Loucy (cell line): ENCODE measurements at regions not wholly inside any gene's neighbourhood (a gene's known extent, or its start where the extent isn't known, plus 50 kb on each side); places are given as distances from the start of the nearest gene placed in this dataset.
"Not testable (repeated sequence)": the region's sequence is repeated elsewhere in the genome, so short reads cannot be mapped to it uniquely, and the experiment has no call there.

Experiments used
- H2AFZ ChIP-seq: fragments of 200-600 bp; sonication (generic); 2 replicates; pipeline ENCODE4 v1.6.0; 2016; ENCODE audit warnings: antibody characterized with exemption, mild to moderate bottlenecking, low read length, moderate library complexity
- H3F3A ChIP-seq: fragments of 200-600 bp; 2 replicates; pipeline ENCODE4 v1.6.0; 2016; ENCODE audit warnings: antibody characterized with exemption, low read depth, mild to moderate bottlenecking
- H3K27me3 ChIP-seq: fragments of 200-600 bp; sonication (generic); 2 replicates; pipeline ENCODE4 v1.6.1; 2014; ENCODE audit warnings: low read length, mild to moderate bottlenecking; ENCODE audit not compliant: insufficient read depth, poor library complexity, severe bottlenecking
- H3K36me3 ChIP-seq: fragments of 200-600 bp; sonication (generic); 2 replicates; pipeline ENCODE4 v1.6.1; 2016; ENCODE audit warnings: low read length; ENCODE audit not compliant: insufficient read depth
- H3K4me1 ChIP-seq: fragments of 200-600 bp; sonication (generic); 2 replicates; pipeline ENCODE4 v1.5.1; 2014; ENCODE audit warnings: low read length, mild to moderate bottlenecking; ENCODE audit not compliant: insufficient read depth, poor library complexity, severe bottlenecking
- H3K4me2 ChIP-seq: fragments of 200-600 bp; sonication (generic); 2 replicates; pipeline ENCODE4 v1.6.0; 2014; ENCODE audit warnings: antibody characterized with exemption, low read length, low read depth, mild to moderate bottlenecking; ENCODE audit not compliant: poor library complexity, severe bottlenecking
- H3K4me3 ChIP-seq: fragments of 200-600 bp; sonication (generic); 2 replicates; pipeline ENCODE4 v1.5.1; 2014; ENCODE audit warnings: low read length, mild to moderate bottlenecking, mixed read lengths; ENCODE audit not compliant: poor library complexity, severe bottlenecking
- H3K79me2 ChIP-seq: fragments of 200-600 bp; sonication (generic); 2 replicates; pipeline ENCODE4 v1.6.1; 2014; ENCODE audit warnings: low read length; ENCODE audit not compliant: insufficient read depth
- H3K9ac ChIP-seq: fragments of 200-600 bp; sonication (generic); 2 replicates; pipeline ENCODE4 v1.6.0; 2014; ENCODE audit warnings: mild to moderate bottlenecking, low read depth, low read length, moderate library complexity; ENCODE audit not compliant: poor library complexity, severe bottlenecking
- H3K9me2 ChIP-seq: fragments of 200-600 bp; sonication (generic); replicated peaks from 2 replicates; pipeline ENCODE4 v1.6.1; 2016; ENCODE audit warnings: low read depth, low read length, mixed read lengths
- H3K9me3 ChIP-seq: fragments of 200-600 bp; sonication (generic); 2 replicates; pipeline ENCODE4 v1.6.1; 2014; ENCODE audit warnings: mild to moderate bottlenecking, antibody characterized with exemption, low read length, low read depth; ENCODE audit not compliant: insufficient read depth
- H4K20me1 ChIP-seq: fragments of 200-600 bp; sonication (generic); 2 replicates; pipeline ENCODE4 v1.6.0; 2014; ENCODE audit warnings: antibody characterized with exemption, low read length, mild to moderate bottlenecking; ENCODE audit not compliant: insufficient read depth, poor library complexity, severe bottlenecking
- CTCF ChIP-seq: fragments of 200-600 bp; sonication (generic); conservative IDR thresholded peaks from 2 replicates; pipeline ENCODE4 v1.5.1; 2014; ENCODE audit warnings: mild to moderate bottlenecking, antibody characterized with exemption, low read length
- EZH2phosphoT487 ChIP-seq: fragments of 200-600 bp; IDR thresholded peaks from 2 replicates; pipeline ENCODE4 v1.6.1; 2018; ENCODE audit warnings: antibody characterized with exemption, mild to moderate bottlenecking, moderate library complexity, borderline replicate concordance

GRCh38 chr10:25828475-25828874 is 105.6 kb upstream of the MYO3A start:
- TF ChIP-seq EZH2phosphoT487, result no peak
- TF ChIP-seq CTCF, result no peak
- H3K4me3 ChIP-seq, result no peak overlapping the region
- no peak overlapping the region for H3K9ac ChIP-seq
- H3K79me2 ChIP-seq, result no peaks in the 10 kb centered on the region
- no peaks in the 10 kb centered on the region for H3K9me3 ChIP-seq
- no peak overlapping the region for H3K4me2 ChIP-seq
- H3K36me3 ChIP-seq, result no peaks in the 10 kb centered on the region
- H4K20me1 ChIP-seq, result no peaks in the 10 kb centered on the region
- no peak overlapping the region for H2AFZ ChIP-seq
- H3K9me2 ChIP-seq, result no peaks in the 10 kb centered on the region
- H3K4me1 ChIP-seq, result no peaks in the 10 kb centered on the region
- H3K27me3 ChIP-seq, result no peaks in the 10 kb centered on the region
- no peaks in the 10 kb centered on the region for H3F3A ChIP-seq

DNA sequence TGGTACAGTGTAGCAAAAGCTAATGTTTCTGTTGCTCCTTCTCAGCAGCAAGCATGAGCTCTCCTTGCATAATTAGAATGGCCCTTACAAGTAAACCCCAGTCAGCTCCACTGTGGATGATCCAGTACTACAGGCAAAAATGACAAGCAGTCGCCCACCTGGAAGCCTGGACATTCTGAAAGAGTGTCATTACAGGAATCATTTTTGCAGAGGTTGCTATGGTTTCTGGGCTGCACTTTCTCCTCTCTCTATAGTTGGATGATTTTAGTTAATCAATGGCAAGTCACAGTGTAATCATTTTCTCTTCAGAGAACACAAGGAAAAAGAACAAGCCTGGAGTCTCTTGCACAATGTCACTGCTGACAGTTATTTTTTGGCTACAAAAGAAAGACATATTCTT is 102.9 kb upstream of the MYO3A start:
- TF ChIP-seq EZH2phosphoT487, result no peak
- TF ChIP-seq CTCF, result no peak
- no peaks in the 10 kb centered on the region for H3K9me3 ChIP-seq
- no peak overlapping the region for H3K4me2 ChIP-seq
- no peaks in the 10 kb centered on the region for H3K4me1 ChIP-seq
- H3K4me3 ChIP-seq, result no peak overlapping the region
- H3K36me3 ChIP-seq, result no peaks in the 10 kb centered on the region
- no peak overlapping the region for H3K9ac ChIP-seq
- no peaks in the 10 kb centered on the region for H3K79me2 ChIP-seq
- H4K20me1 ChIP-seq, result no peaks in the 10 kb centered on the region
- no peaks in the 10 kb centered on the region for H3F3A ChIP-seq
- H3K9me2 ChIP-seq, result no peaks in the 10 kb centered on the region
- H3K27me3 ChIP-seq, result no peaks in the 10 kb centered on the region
- H2AFZ ChIP-seq, result no peak overlapping the region

DNA sequence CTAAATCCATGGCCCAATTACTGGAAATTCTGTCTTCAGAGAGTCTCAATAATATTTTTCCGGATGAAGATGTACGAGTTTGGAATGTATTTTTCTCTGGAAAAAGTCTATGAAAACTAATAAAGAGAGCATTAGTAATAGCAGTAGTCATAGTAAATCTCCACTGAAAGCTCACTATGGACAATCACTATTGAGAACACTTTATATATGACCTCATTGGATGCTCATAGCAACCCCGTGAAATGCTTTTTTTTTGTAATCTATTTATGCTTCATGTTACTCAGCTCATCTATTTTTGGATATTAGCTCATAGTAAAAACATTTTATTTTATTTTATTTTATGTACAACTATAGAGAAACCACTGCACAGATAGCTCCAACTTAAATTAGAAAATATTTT is 94.3 kb upstream of the MYO3A start:
- no peaks in the 10 kb centered on the region for H3K4me1 ChIP-seq
- TF ChIP-seq EZH2phosphoT487 (no peak), CTCF (no peak)
- no peaks in the 10 kb centered on the region for H3K27me3 ChIP-seq
- H3K79me2 ChIP-seq, result no peaks in the 10 kb centered on the region
- H2AFZ ChIP-seq, result no peak overlapping the region
- no peak overlapping the region for H3K4me3 ChIP-seq
- H3K4me2 ChIP-seq, result no peak overlapping the region
- no peaks in the 10 kb centered on the region for H3K9me2 ChIP-seq
- no peak overlapping the region for H3K9ac ChIP-seq
- H3F3A ChIP-seq, result no peaks in the 10 kb centered on the region
- no peaks in the 10 kb centered on the region for H4K20me1 ChIP-seq
- H3K36me3 ChIP-seq, result no peaks in the 10 kb centered on the region
- H3K9me3 ChIP-seq, result no peaks in the 10 kb centered on the region

GRCh38 chr10:25840875-25841274 is 93.2 kb upstream of the MYO3A start:
- H3K9ac ChIP-seq, H3K4me3 ChIP-seq, H3K27me3 ChIP-seq, H4K20me1 ChIP-seq, H3K4me2 ChIP-seq, H3K36me3 ChIP-seq, H3K4me1 ChIP-seq, H3K79me2 ChIP-seq, H2AFZ ChIP-seq, H3K9me2 ChIP-seq, H3F3A ChIP-seq, H3K9me3 ChIP-seq: not testable (repeated sequence)
